Stimulated activated CD8-positive, alpha-beta memory T cell treated with anti-CD3 and anti-CD28 coated beads, Interleukin-4, amount 100 ng/mL, for 48 hours (primary cell): ENCODE measurements at regions not wholly inside any gene's neighbourhood (a gene's known extent, or its start where the extent isn't known, plus 50 kb on each side); places are given as distances from the start of the nearest gene placed in this dataset.

Experiments used
- DNase-seq: peaks from one replicate; pipeline ENCODE4 v3.0.0-alpha.2; 2020

DNA sequence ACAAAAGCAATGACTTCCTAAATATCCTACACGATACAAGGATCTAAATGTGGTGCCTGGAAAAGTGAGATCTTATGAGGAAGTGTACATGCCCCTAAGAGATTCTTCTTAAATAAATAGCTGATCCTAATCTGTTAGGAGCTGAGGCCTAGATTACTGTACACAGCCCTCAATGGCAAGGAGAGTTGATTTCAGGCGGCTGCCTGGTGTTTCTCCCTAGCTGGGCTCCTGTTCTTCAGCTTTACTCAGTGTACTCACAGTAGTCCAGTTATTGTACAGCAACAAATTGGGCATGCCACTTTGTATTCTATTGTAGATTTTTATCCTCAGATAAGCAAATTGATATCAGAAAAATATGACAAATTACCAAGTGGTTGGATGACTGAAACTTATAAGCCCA, 358.2 kb upstream of the PDGFD start:
- DNase-seq: no peak

DNA sequence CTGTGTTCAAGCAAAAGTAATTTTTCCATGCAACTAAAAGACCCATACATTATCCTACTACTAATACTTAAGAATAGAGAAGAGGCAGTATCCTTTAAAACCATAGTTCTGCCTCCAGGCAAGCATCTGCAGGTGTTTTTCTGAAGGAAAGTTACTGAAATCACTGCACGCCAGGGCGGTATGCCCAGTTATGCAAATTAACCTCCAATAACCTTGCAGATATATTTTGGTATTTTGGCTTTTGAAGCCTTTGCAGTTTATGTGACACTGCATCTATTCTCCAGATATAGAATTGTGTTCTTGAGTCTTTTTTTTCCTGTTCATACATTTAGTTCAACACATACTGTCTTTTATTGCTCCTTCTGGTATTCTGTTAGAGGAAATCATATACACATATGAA, 346.2 kb upstream of the PDGFD start:
- DNase-seq: no peak

- peak; percentile 23 for DNase-seq
Observed at GRCh38 chr11:104490182-104490581, 326.2 kb upstream of the PDGFD start.

- no peak for DNase-seq
Observed at GRCh38 chr11:104488561-104488960, 324.6 kb upstream of the PDGFD start.

- no peak for DNase-seq
Observed at GRCh38 chr11:104487046-104487806, 323.3 kb upstream of the PDGFD start.

- DNase-seq: no peak
Observed at GRCh38 chr11:104484804-104485554, 321.0 kb upstream of the PDGFD start.

GRCh38 chr11:104476898-104477297, 313.0 kb upstream of the PDGFD start:
- DNase-seq: no peak

DNA sequence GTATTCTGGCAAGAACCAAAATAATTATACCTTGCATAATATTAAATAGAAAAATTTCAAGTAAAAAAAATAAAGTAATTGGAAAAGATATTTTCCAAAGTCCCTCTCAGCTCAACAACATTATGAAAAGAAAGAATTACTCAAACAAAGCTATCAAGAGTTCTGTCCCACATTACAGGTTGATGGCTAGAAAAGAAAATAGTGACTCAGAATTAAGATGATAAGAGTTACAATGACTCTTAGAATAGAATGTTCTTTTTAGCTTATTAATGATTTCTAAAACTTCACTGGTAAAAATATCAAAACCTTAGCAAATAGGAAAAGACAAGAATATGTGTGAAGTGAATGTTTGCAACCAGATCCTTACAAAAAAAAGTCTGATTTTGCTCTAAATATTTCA, 312.5 kb upstream of the PDGFD start:
- no peak for DNase-seq

GRCh38 chr11:104467404-104467803, 303.5 kb upstream of the PDGFD start:
- no peak for DNase-seq

DNA sequence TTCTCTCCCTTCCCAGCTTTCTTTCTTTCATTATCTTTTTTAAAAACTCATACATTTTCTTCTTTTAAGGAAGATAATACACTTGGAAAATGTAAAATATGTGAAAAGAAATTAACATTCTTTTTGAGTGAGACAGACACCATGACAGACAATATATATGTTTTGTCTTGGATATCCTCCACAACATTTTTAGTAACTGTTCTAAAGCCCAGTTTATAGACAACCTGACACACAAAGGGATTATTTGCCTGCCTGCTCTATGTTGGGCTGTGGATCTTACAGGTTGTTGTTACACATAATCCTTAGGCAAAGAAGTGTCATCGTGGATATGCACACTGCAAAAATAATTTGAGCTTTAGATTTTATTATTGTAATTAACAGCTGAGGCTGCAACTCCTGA, 301.4 kb upstream of the PDGFD start:
- DNase-seq: no peak

GRCh38 chr11:104464691-104465090, 300.7 kb upstream of the PDGFD start:
- DNase-seq: no peak

DNA sequence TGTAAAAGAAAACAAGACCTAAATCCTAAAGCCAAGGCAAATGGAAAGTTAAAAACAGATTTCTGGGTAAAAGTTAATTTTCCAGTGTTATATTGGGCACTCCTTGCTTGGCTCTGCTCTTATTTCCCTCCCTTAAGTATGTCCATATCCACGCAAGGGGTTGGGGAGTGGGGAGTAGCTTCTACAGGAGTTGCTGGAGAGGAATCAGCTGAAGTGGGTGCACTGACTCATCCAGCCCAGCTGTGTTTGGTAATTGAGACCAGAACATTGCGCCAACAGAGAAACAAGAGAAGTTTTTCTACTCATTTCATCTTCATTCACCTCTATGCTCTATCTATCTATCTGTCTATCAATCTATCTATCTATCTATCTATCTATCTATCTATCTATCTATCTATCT, 298.4 kb upstream of the PDGFD start:
- no peak for DNase-seq

GRCh38 chr11:104451197-104451893, 287.4 kb upstream of the PDGFD start:
- no peak for DNase-seq

- DNase-seq: no peak
Observed at GRCh38 chr11:104443387-104443786, 279.4 kb upstream of the PDGFD start.

DNA sequence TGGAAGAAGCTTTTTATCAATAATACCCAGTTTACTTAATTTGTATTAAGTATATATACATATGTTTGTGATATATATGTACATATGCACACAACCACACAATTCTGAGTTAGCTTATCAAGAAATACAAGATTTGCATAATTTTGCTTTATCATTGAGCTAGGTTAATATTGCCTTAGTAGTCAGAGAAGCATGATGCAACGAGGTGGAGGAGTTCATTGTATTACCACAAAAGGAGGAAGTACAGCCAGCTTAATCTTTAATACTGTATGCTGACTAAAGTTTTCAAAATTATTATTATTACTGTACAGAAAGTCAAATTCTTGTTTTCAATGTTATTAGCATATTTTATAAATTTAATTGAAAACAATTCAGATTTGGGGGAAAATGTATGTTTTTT, 278.4 kb upstream of the PDGFD start:
- no peak for DNase-seq

- no peak for DNase-seq
Observed at GRCh38 chr11:104435494-104435893, 271.5 kb upstream of the PDGFD start.

- no peak for DNase-seq
Observed at GRCh38 chr11:104433751-104434150, 269.8 kb upstream of the PDGFD start.

GRCh38 chr11:104432981-104433380, 269.0 kb upstream of the PDGFD start:
- DNase-seq: no peak

GRCh38 chr11:104432526-104432925, 268.6 kb upstream of the PDGFD start:
- DNase-seq: no peak

GRCh38 chr11:104422324-104422944, 258.5 kb upstream of the PDGFD start:
- no peak for DNase-seq

DNA sequence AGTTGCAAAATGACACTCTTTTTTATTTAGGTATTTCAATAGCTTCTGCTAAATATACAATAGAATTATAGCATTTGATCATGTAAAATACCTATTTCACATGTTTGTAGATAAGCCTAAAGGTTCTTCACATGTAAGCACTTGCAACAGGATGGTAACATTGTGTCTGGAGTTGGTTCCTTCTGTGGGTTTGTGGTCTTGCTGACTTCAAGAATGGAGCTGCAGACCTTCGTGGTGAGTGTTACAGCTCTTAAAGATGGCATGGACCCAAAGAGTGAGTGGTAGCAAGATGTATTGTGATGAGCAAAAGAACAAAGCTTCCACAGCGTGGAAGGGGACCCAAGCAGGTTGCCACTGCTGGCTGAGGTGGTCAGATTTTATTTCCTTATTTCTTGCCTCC, 246.4 kb upstream of the PDGFD start:
- no peak for DNase-seq

DNA sequence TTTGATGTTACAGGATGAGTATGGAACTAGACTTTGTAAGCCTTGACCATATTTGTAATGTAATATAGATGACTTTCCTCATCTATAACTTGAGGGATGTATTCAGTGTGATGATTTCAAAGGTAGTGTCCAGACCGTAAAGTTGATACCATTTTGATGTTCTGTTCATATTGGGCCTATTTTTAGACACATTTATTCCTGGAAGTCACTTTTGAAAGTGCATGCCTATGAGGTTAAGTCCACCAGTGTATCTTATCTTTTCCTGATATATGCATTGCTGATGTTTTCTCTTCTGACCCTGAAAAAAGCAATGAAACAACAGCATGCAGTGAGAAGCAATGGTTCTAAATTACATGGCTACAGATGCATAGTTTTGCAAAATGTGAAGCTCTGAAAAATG, 244.7 kb upstream of the PDGFD start:
- no peak for DNase-seq

DNA sequence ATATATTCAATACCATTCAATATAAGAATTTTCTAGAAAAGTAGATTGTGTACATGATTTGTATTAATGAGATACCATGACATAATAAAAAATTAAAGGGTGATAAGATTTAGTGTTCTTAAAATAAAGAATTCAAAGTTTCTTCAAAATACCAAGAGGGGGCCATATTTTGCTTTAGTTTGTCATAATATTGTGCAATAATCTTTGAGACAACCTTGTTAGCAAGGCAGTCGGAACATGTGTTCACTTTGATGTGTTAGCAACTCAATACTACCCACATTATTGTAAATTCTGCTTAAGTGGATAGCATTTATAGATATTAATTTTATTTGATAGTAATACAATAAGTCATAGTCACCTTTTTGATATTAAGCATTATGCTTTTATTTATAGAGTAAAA, 241.3 kb upstream of the PDGFD start:
- no peak for DNase-seq
